HUES64 (cell line): ENCODE measurements at regions not wholly inside any gene's neighbourhood (a gene's known extent, or its start where the extent isn't known, plus 50 kb on each side); places are given as distances from the start of the nearest gene placed in this dataset.
"Not testable (repeated sequence)": the region's sequence is repeated elsewhere in the genome, so short reads cannot be mapped to it uniquely, and the experiment has no call there.

ENCODE experiments used
- H3K27ac ChIP-seq: 2 replicates; pipeline ENCODE4 v1.7.0; 2013; ENCODE audit warnings: low read depth, low read length, inconsistent platforms
- H3K27me3 ChIP-seq: 2 replicates; pipeline ENCODE4 v1.6.1; 2013; ENCODE audit warnings: mild to moderate bottlenecking, low read length; ENCODE audit not compliant: insufficient read depth
- H3K36me3 ChIP-seq: 2 replicates; pipeline ENCODE4 v1.6.1; 2013; ENCODE audit warnings: mild to moderate bottlenecking, low read length; ENCODE audit not compliant: insufficient read depth
- H3K4me1 ChIP-seq: 2 replicates; pipeline ENCODE4 v1.6.1; 2013; ENCODE audit warnings: mild to moderate bottlenecking, low read length, moderate library complexity; ENCODE audit not compliant: insufficient read depth
- H3K4me3 ChIP-seq: 2 replicates; pipeline ENCODE4 v1.5.1; 2013; ENCODE audit warnings: mild to moderate bottlenecking, low read length, moderate library complexity
- H3K9ac ChIP-seq: 2 replicates; pipeline ENCODE4 v1.6.1; 2013; ENCODE audit warnings: mild to moderate bottlenecking, low read depth, low read length
- H3K9me3 ChIP-seq: 2 replicates; pipeline ENCODE4 v1.6.1; 2013; ENCODE audit warnings: low read depth, low read length; ENCODE audit not compliant: insufficient read depth
- WGBS: fragments of 150-250, 120-280 bp; methylation state at CpG from one replicate; pipeline ENCODE4 v1.1.7; 2013; ENCODE audit warnings: missing lambda C conversion rate; 5-methylcytosine and 5-hydroxymethylcytosine counted together

DNA sequence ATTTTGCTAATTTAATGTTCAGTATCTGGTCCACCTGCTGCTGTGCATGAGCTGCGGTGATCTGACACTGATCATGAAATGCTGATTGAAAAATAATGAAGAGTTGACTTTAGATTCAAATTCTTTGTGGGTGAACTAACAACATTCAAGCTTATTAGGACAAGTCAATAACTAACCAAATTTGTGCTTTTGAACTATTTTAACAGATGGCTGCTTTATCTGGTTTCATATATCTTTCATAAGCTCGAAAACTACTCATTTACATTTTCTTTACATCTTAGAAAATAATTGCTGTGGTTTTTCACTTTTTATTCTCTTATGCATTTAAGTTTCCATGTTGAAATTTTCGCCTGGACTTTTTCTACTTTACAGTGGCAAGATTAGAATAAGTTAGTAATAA lies 274.8 kb upstream of the CCNG1 start:
- Histone ChIP-seq H3K4me1 (no peaks in the 10 kb centered on the region), H3K9me3 (no peaks in the 10 kb centered on the region), H3K27me3 (no peaks in the 10 kb centered on the region), H3K4me3 (no peak overlapping the region), H3K36me3 (no peaks in the 10 kb centered on the region), H3K9ac (no peak overlapping the region), H3K27ac (no peak overlapping the region)
- 90% methylated on average over 3 of the region's 3 CpGs for WGBS

- no peaks in the 10 kb centered on the region for H3K27me3 ChIP-seq
Observed at GRCh38 chr5:163163858-163164257, 273.5 kb upstream of the CCNG1 start.

DNA sequence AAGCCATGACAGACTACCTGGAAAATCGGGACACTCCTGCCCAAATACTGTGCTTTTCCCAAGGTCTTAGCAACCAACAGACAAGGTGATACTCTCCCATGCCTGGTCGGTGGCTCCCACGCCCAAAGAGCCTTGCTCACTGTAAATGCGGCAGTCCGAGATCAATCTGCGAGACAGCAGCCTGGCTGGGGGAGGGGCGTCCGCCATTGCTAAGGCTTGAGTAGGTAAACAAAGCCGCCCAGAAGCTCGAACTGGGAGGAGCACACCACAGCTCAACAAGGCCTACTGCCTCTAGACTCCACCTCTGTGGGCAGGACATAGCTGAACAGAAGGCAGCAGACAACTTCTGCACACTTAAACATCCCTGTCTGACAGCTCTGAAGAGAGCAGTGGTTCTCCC lies 272.1 kb upstream of the CCNG1 start:
- Histone ChIP-seq H3K9me3 (no peaks in the 10 kb centered on the region), H3K9ac (no peak overlapping the region), H3K4me3 (no peak overlapping the region), H3K36me3 (no peaks in the 10 kb centered on the region), H3K27me3 (no peaks in the 10 kb centered on the region), H3K4me1 (no peaks in the 10 kb centered on the region), H3K27ac (no peak overlapping the region)
- 96% methylated on average over 10 of the region's 10 CpGs for WGBS

More at GRCh38 chr5:163163858-163164257, 273.5 kb upstream of the CCNG1 start:
- Histone ChIP-seq H3K4me3 (no peak overlapping the region), H3K36me3 (no peaks in the 10 kb centered on the region), H3K4me1 (no peaks in the 10 kb centered on the region), H3K9me3 (no peaks in the 10 kb centered on the region), H3K9ac (no peak overlapping the region), H3K27ac (no peak overlapping the region)
- WGBS: 94% methylated on average over 2 of the region's 2 CpGs

DNA sequence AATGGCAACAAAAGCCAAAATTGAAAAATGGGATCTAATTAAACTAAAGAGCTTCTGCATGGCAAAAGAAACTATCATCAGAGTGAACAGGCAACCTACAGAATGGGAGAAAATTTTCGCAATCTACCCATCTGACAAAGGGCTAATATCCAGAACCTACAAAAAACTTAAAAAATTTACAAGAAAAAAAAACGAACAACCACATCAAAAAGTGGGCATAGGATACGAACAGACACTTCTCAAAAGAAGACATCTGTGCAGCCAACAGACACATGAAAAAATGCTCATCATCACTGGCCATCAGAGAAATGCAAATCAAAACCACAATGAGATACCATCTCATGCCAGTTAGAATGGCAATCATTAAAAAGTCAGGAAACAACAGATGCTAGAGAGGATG lies 267.2 kb upstream of the CCNG1 start:
- H3K27me3 ChIP-seq, H3K9me3 ChIP-seq, H3K27ac ChIP-seq, H3K4me1 ChIP-seq, H3K4me3 ChIP-seq, H3K9ac ChIP-seq, H3K36me3 ChIP-seq: not testable (repeated sequence)
- WGBS: 95% methylated on average over 3 of the region's 3 CpGs

DNA sequence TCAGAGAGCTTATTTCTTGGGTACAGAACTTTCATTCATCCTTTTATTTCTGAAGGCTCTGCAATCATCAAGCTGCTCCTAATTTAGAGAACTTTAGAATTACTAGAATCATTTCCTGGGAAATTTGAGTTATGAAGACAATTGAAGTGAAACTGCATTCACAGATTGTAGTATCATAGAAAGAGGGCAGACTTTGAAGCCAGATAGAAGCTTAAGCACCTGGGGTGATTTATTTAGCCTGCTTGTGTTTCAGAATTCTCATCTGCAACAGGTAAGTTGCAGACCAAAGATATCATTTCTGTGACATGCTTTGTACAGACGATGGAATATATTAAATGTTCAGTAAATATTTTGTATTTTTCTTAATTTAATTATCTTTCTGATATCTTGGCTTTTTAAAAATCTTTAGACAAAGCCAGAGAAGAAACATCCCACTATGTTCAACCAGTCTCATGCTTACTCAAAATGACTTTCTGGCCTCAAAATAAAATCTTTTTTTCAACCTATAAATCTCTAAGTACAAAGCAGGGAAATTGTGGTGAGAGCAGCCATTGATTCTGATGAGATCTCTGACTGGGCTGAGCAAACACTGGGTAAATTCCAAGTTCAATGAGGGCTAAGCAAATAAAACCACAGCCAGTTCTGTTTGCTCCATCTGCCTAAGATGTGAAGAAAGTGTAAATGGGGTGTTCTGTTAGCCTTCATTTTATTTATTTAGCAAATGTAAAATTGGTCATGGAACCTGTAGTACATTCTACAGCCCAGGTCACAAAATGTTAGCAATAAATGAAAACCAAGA lies 264.7 kb upstream of the CCNG1 start:
- no peaks in the 10 kb centered on the region for H3K36me3 ChIP-seq
- H3K4me3 ChIP-seq: no peak overlapping the region
- no peak overlapping the region for H3K27ac ChIP-seq
- no peaks in the 10 kb centered on the region for H3K9me3 ChIP-seq
- no peak overlapping the region for H3K9ac ChIP-seq
- H3K4me1 ChIP-seq: no peaks in the 10 kb centered on the region; the same call in 1 of the 2 replicates
- H3K27me3 ChIP-seq: no peaks in the 10 kb centered on the region
- WGBS: no CpG with 5 or more reads among the region's 1 CpG

- Histone ChIP-seq H3K9me3 (no peaks in the 10 kb centered on the region), H3K36me3 (no peaks in the 10 kb centered on the region), H3K4me3 (no peak overlapping the region), H3K9ac (no peak overlapping the region), H3K27me3 (no peaks in the 10 kb centered on the region), H3K27ac (no peak overlapping the region), H3K4me1 (peaks cover 13% of the 10 kb centered on the region)
- 82% methylated on average over 3 of the region's 3 CpGs for WGBS
Observed at GRCh38 chr5:163177971-163178370, 259.4 kb upstream of the CCNG1 start.

- 94% methylated on average over 3 of the region's 4 CpGs for WGBS
Observed at GRCh38 chr5:163185315-163185714, 252.1 kb upstream of the CCNG1 start.

GRCh38 chr5:163189023-163189553 lies 248.3 kb upstream of the CCNG1 start:
- Histone ChIP-seq H3K4me3 (no peak overlapping the region), H3K36me3 (no peaks in the 10 kb centered on the region), H3K27me3 (no peaks in the 10 kb centered on the region), H3K9me3 (peaks cover 17% of the 10 kb centered on the region), H3K4me1 (peaks cover 9% of the 10 kb centered on the region), H3K27ac (no peak overlapping the region), H3K9ac (no peak overlapping the region)
- 89% methylated on average over 2 of the region's 2 CpGs for WGBS

More at GRCh38 chr5:163185315-163185714, 252.1 kb upstream of the CCNG1 start:
- peaks cover 5% of the 10 kb centered on the region for H3K4me1 ChIP-seq
- H3K9ac ChIP-seq: no peak overlapping the region
- H3K36me3 ChIP-seq: no peaks in the 10 kb centered on the region
- H3K4me3 ChIP-seq: no peak overlapping the region
- H3K27ac ChIP-seq: no peak overlapping the region
- H3K27me3 ChIP-seq: no peaks in the 10 kb centered on the region
- peaks cover 17% of the 10 kb centered on the region for H3K9me3 ChIP-seq

- 94% methylated on average over 3 of the region's 3 CpGs for WGBS
- H3K4me3 ChIP-seq: no peak overlapping the region
- no peak overlapping the region for H3K9ac ChIP-seq
- peaks cover 16% of the 10 kb centered on the region for H3K9me3 ChIP-seq
- H3K36me3 ChIP-seq: no peaks in the 10 kb centered on the region
- H3K4me1 ChIP-seq: peaks cover 9% of the 10 kb centered on the region
- H3K27ac ChIP-seq: no peak overlapping the region
- H3K27me3 ChIP-seq: no peaks in the 10 kb centered on the region
Observed at GRCh38 chr5:163190283-163190682, 247.1 kb upstream of the CCNG1 start.

- Histone ChIP-seq H3K9me3 (peaks cover 11% of the 10 kb centered on the region), H3K4me3 (no peak overlapping the region), H3K9ac (no peak overlapping the region), H3K27ac (no peak overlapping the region), H3K4me1 (peaks cover 9% of the 10 kb centered on the region), H3K27me3 (no peaks in the 10 kb centered on the region), H3K36me3 (no peaks in the 10 kb centered on the region)
- no CpG with 5 or more reads among the region's 1 CpG for WGBS
Observed at GRCh38 chr5:163190784-163191183, 246.6 kb upstream of the CCNG1 start.

DNA sequence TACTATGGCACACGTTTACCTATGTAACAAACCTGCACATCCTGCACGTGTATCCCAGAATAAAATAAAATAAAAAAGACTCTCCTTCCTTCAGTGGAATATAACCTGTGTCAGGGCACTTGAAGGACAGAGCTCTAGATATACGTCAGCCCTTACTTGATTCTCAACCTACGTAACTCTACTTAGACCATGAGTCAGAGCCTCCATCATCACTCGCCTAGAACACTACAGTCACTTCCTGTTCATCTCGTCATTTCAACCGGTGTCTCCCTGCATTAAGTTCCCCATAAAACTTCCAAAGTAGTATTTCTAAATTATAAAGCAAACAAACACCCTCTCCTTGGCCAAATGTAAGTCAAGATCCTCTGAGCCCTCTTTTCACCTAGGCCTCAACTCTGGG lies 243.5 kb upstream of the CCNG1 start:
- Histone ChIP-seq H3K4me3 (no peak overlapping the region), H3K9ac (no peak overlapping the region), H3K27ac (no peak overlapping the region), H3K9me3 (no peaks in the 10 kb centered on the region), H3K27me3 (no peaks in the 10 kb centered on the region), H3K36me3 (no peaks in the 10 kb centered on the region), H3K4me1 (peaks cover 9% of the 10 kb centered on the region)
- 95% methylated on average over 7 of the region's 7 CpGs for WGBS
